ENCODE measurements at regions not wholly inside any gene's neighbourhood (a gene's known extent, or its start where the extent isn't known, plus 50 kb on each side); places are given as distances from the start of the nearest gene placed in this dataset.
"Not testable (repeated sequence)": the region's sequence is repeated elsewhere in the genome, so short reads cannot be mapped to it uniquely, and the experiment has no call there.

DNA sequence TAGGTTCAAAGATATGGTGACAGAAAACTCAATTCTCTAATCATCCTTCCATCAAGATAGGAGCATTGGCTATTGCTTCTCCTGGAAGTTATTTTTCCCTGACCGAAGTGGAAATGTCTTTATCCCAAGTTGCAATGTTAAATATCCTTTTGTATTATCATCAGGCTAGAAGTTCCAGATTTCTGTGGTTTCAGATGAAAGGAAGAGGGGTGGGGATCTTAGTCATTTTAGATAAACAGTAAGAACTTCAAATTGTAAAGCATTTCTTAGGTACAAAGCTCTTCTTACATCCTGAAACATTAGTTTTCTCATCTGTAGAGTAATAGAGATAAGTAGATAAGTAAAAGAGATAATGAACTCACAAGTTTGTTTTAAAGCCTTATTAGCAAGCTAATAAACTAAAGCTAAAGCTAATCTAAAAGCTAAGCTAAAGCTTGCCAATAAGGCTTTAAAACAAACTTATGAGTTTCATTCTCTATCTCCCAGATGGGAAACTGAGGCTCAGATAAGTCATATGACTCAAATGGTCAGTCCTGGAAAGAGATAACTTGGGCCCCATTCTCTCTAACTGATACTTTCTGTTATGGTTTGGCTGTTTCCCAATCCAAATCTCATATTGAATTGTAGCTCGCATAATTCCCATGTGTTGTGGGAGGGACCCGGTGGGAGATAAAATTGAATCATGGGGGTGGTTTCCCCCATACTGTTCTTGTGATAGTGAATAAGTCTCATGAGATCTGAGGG, 99.2 kb upstream of the KCNK2 start:
- peak; percentile 19 for DNase-seq (ENCODE audit: low spot score)

DNA sequence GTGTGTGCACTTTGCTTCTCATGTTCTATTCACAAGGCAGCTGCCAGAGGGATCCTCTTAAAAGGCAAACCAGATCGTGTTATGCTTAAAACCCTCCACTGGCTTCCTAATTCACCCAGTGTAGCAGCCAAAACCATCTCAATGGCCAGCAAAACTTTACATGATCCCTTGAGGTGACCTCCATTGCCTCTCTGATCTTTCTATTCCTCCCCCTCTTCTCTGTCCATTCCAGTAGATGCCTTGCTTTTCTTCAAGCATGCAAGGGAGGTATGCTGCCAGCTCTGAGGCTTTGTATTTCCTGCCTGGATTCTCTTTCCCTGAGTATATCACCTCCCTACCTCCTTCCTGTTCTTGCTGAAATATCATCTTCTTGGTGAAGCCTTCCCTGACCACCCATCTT, 93.2 kb upstream of the KCNK2 start:
- DNase-seq (ENCODE audit: low spot score), result peak; percentile 59

DNA sequence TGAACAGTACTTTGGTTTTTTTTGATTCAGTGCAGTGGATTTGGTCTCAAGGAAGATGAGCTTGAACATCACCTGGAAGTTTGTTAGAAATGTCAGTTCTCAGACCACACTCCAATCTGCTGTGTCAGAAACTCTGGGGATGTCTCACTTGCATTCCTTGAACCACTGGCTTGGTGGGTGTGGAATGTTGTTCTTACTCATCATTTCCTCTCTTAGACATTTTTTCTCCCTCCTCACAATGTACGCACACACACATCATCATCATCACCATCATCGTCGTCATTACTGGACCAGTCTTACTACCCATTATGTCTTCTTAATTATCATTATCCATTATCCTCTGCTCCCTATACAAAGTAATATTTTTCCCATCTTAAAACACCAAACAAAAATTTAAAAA, 91.9 kb upstream of the KCNK2 start:
- DNase-seq (ENCODE audit: low spot score), result peak; percentile 80

DNA sequence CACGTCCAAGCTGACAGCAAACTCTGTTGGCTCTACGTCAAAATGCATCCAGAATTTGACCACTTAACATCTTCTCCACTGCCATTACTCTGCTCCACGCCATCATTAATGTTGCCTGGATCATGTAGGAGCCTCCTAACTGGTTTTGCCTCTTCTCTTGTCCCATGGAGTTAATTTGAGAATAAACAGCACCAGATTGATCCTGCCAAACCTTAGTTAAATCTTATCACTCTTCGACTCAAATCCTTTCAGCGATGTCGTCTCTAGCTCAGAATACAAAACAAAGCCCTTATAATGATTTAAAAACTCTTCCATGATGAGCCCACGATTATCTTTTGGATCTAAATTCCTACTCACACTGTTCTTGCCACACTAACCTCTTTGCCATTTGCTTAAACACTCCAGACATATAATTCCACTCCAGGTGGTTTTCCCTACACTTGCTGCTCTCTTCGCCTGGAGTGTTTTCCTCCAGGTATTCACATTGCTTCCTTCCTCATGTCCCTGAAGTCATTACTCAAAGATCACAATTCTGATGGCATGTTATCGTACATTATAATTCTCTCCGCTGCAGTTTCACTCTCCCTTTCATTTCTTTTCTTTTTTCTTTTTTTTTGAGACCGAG, 90.7 kb upstream of the KCNK2 start:
- DNase-seq (ENCODE audit: low spot score), result no peak

DNA sequence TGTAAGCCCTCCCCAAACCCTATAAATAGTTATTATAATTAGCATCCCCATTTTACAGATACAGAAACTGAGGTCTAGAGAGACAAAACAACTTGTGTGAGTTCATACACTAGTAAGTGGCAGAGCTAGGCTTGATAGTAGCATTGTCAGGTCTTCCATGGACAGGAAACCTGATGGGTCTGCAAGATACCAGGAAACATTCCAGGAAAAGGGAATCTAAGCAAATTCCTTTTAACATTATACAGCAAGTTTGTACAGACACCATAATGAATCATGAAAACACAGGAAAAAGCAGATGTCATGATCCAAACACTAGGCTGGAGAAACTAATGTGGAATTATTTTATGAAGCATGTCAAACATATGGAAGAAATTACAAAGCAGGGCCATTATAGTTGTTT, 89.1 kb upstream of the KCNK2 start:
- peak; percentile 36 for DNase-seq (ENCODE audit: low spot score)

DNA sequence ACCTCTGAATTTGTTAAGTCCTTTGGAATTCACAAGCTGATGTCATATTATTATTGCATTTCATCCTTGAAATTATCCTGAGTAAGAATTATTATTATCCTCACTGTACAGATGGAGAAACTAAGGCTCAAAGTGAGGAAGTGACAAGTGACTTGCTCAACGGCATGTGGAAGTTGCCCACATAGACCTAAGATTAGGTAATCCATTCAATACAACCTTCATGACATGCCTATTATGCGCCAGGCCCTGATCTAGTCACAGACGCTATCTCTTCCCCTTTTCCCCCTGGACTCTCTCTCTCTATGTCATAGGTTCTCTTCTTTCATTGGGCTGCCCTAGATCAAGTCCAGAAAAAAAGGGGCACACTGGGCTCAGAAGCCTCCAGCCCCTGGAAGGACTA, 84.9 kb upstream of the KCNK2 start:
- DNase-seq (ENCODE audit: low spot score), result no peak

DNA sequence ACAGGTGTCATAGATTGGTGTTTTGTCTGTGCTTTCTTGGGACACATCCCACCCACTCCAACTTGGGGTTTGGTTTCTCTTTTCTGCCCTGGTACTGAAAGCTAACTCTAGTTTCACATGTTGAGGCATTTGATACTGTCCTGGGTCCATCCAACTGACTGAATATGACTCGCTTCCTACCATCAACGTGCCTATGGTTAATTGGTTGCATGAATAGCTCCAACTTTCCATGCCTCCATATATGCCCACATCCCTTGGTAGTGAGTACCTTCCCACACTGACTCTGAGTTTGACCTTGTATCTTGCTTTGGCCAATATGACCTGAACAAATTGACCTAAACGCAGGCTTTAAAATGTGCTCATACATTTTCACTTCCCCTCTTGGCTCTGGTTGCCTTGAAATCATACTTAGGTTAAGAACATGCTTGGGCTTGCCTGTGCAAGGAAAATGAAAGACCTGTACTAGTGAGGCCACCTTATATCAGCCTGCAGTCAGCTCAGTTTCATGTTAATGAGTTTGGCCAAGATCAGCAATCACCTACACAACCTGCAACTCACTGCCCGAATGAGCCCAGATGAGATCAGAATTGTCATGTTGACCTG, 81.0 kb upstream of the KCNK2 start:
- DNase-seq (ENCODE audit: low spot score), result no peak

DNA sequence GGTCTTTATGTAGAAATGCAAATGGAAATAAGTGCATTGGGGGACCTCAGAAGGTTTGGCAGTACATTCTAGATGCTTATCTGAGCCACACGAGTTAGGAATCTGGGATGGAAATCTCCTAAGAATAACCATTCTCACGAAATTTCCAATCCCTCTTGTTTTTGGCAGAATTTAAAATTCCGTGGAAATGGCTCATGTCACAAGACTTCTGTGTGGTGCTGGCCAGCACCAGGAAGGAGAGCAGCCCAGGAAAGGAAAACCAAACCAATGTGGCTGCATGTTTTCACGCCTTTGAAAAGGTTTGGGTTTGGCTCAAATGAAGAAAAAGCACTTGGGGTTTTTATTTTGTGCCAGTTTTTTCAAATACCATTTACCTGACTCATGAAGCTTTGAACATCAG, 80.1 kb upstream of the KCNK2 start:
- DNase-seq (ENCODE audit: low spot score), result peak; percentile 72

DNA sequence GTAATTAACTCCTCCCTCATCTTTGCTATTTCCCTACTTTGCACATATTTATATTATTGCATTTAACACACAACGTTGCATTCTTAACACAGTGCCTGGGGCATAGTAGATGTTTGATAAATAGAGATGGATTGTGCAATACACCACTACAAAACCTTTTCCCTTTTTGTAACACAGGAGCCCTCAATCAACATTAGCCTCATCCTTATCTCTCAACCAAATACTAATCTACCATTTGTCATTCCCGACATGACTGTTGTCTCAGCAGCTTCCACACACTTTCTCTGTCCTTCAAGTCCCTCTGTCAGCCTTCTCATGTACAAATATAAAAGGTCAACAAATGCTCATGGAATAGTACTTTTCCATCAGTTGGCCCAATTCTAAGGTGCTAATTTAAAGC, 78.9 kb upstream of the KCNK2 start:
- DNase-seq (ENCODE audit: low spot score), result no peak

DNA sequence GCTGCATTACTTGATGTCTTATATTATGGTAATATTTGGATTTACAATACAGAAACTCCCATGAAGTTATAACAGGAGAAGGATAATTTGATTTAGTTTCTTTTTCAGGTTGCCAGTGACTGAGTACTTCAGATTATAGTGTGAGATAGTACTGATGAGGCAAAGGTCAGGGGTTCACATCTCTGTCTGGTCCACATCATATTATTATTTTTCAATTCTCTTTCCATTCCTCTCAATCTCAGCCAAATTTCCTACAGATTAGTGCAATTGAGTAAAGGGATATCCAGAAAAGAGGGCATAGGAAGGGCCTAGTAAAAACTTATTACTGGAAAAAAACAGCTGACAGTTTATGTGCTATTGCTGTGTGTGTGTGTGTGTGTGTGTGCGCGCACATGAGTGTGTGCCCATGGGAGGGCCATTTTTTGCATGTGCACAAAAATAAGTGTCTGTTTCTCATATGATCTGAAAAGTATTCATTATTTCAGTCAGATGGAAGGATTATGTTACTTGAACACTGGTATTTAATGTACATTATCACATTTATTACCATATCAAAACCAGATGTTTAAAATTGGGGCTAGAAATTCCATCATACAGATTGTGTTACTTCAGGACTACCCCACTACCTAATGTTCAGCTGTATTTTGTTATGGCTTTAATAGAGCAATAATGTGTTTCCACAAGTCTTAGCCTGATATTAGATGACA, 78.3 kb upstream of the KCNK2 start:
- no peak for DNase-seq (ENCODE audit: low spot score)

DNA sequence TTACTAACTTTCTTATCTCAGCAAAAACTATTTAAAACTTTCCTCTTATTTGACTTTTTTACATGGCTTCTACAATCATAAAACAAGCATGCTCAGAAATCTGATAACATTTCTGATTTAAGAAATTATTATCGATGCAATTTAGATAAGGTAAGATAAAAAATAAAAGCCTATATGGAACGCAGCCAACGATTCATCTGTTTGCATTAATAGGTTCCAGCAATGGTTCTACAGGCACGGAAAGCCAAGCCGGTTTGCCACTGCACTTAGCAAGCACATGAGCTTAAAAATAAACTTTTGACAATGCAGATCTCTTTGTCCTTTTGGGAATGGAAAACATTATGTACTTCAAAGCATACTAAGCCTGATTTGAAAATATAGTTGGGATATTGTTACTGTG, 77.5 kb upstream of the KCNK2 start:
- no peak for DNase-seq (ENCODE audit: low spot score)

DNA sequence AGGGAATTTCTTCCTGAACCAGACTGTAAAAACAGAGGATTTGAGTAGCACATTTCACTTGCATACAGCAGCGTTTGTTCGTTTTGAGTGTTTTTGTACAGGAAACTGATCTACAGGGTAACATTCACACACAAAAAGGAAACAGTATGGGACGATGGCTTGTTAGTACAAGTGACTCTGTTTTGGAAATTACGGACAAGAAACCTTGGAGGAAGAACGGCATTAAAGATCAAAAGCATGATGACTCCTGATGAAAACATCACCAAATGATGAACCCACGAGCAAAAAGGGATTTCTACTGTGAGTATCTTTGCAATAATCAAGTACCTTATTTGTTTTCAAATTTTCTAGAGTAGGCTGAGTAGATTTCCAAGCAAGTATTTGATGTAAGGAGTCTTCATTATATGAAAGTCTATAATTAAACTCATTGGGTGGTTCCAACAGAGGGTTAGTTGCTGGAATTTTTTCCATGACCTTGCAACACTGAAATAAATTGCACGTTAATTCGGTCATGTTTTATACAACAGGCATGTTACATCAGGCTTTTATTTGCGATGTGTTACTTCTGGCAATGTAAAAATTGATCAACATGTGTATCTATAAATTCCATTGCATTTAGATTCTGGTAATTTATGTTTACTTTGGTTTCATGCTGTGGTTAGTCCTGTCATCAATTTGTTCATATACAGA, 76.7 kb upstream of the KCNK2 start:
- no peak for DNase-seq (ENCODE audit: low spot score)

DNA sequence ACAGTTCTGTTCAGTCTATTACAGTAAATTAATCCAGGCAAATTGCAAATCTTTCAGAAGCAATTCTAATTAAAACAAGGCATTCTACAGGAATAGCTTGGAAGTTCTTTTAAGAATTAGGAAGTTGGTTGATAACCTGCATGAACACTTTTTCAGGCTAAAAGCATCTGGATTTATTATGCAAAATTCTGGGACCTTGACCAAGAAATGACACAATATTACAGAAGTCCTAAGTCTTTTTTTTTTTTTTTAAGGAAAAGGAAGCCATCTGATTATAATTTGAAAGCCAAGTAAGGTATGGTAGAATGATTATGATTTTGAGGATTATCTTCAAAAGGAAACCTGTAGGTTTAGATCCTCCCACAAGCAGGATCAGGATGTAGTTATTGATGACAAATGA, 74.7 kb upstream of the KCNK2 start:
- DNase-seq (ENCODE audit: low spot score), result peak; percentile 6

DNA sequence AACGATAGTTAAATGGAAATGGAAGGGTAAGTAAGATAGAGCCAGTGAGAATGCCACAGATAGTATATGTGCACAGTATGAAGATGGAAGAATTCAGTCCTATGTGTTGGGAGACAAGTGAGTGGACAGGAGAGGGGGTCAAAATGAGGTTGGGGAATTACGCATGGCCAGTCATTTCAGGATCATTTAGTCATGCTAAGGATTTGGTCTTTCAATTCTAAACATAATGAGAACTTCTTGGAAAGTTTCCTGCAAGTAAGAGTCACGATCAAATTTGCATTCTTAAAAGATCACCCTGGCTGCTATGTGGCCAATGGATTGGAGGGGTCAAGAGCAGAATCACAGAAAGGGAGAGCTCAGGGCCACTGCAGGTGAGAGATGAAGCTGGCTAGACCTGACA, 64.0 kb upstream of the KCNK2 start:
- peak; percentile 24 for DNase-seq (ENCODE audit: low spot score)

DNA sequence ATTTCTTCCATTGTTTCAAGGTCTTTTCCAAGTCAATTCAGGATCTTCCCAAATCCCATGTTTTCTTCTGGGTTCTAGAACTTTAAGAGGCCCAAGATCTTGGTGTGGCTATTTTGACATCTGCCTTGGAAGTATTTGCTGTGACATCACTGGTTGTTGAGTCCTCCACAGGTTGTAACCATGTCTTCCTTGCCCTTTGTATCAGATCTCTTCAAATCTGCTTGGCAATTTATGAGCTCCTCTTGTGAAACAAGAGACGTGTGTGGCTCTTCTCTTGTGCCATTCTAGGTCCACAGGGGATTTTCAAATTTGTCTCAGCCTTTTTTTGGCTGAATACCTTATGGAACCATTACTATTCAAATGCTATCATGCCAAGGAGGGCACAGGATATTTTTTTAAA, 60.3 kb upstream of the KCNK2 start:
- DNase-seq (ENCODE audit: low spot score), result no peak

DNA sequence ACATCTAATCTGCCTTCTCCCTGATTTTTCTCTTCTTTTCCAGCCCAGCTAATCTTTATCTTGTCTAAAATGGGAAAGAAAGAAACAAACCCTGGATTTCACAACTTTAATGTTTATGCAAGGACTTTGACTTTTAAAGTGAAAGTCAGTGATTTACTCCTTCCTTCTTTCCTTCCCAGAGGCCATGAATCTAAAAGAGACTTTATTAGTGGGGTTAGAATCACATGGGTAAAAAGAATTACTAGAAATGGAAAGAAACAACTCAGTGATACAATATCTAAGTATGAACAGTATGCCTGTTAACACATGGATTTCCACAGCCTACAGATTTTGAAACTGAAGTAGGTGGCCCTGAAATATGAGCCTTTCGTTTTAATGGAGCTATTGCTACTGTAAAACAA, 59.8 kb upstream of the KCNK2 start:
- peak; percentile 40 for DNase-seq (ENCODE audit: low spot score)

DNA sequence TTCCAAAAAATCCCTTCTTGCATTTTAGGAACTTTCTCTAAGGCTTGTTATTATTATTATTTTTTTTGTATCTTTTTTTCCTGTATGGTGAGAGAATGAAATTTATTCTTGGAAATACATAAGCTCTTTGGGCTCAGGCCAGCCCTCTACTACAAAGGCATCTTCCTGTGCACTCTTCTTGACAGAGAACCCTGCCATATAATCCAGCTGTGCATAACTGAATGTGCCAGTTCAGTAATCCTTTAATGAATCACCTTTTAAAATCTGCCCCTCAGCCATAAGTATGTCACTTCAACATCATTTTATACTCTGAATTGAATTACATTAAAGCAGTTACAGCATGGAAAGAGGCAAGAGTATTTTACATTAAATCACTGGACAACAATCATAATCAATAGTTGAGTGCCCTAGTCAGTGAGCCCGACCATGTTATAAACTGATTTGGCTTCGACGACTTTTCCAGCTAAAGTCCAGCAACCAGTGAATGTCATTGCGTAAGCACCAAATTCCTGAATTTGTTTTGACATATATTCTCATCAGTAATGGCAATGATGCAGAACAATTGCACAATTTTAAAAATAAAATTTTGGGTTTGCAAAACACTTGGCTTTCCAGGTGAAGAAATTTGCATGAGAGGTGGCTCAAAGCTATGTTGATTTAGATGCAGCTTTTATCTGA, 59.2 kb upstream of the KCNK2 start:
- no peak for DNase-seq (ENCODE audit: low spot score)

DNA sequence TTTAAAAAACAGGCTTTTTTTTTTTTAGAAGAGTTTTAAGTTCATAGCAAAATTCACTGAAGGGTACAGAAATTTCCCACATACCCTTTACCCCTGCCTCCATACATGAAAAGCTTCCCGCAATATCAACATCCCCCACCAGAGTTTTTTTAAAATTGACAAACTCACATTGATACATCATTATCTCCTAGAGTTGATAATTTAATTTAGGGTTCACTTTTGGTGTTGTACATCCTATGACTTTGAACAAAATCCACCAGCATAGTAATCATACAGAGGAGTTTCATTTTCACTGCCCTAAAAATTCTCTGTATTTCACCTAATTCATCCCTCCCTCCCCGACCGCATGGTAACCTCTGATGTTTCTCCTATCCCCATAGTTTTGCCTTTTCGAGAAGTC, 53.6 kb upstream of the KCNK2 start:
- DNase-seq (ENCODE audit: low spot score), result no peak

DNA sequence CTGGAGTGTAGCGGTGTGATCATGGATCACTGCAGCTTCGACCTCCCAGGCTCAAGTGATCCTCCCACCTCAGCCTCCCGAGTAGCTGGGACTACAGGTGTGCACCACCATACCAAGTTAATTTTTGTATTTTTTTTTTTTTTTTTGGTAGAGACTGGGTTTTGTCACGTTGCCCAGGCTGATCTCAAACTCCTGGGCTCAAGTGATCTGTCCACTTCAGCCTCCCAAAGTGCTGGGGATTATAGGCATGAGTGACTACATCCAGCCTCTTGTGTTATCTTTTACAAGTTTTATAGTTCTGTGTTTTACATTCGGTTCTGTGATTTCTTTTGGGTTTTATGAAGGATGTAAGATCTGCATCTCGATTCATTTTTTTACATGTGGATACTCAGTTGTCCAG, 52.0 kb upstream of the KCNK2 start:
- DNase-seq (ENCODE audit: low spot score), result not testable (repeated sequence)

DNA sequence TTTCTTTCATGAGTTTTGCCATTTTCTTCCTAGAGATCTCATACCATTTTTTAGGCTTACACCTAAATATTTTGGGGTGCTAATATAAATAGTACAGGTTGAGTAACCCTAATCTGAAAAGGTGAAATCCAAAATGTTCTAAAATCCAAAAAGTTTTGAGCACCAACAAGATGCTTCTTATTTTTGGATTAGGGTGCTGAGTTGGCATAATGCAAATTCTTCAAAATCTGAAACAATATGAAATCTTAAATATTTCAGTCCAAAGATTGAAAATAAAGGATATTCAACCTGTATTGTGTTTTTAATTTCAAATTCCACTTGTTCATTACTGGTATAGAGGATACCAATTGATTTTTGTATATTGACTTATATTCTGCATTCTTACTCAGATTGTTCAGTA, 51.1 kb upstream of the KCNK2 start:
- DNase-seq (ENCODE audit: low spot score), result no peak

Measured in GM03348 (cell line).